Activated T-cell treated with anti-CD3 and anti-CD28 coated beads for 1 hour (primary cell): ENCODE measurements at regions not wholly inside any gene's neighbourhood (a gene's known extent, or its start where the extent isn't known, plus 50 kb on each side); places are given as distances from the start of the nearest gene placed in this dataset.
A peak's percentile ranks its signal among the peaks of the same experiment; 100 is the strongest.
"Not testable (repeated sequence)": the region's sequence is repeated elsewhere in the genome, so short reads cannot be mapped to it uniquely, and the experiment has no call there.

ENCODE experiments used
- DNase-seq: peaks from one replicate; pipeline ENCODE4 v3.0.0-alpha.2; 2020; ENCODE audit warnings: low read depth

GRCh38 chr10:33008499-33009243 lies 50.6 kb upstream of the ITGB1 start:
- DNase-seq, result peak; percentile 41

GRCh38 chr10:33007731-33008381 lies 49.8 kb upstream of the ITGB1 start:
- not testable (repeated sequence) for DNase-seq
